Activated CD4-positive, CD25-positive, alpha-beta regulatory T cell treated with anti-CD3 and anti-CD28 coated beads, Interleukin-2, amount 50 U/mL, for 72 hours (primary cell): ENCODE measurements at regions not wholly inside any gene's neighbourhood (a gene's known extent, or its start where the extent isn't known, plus 50 kb on each side); places are given as distances from the start of the nearest gene placed in this dataset.

ENCODE experiments used
- DNase-seq: peaks from one replicate; pipeline ENCODE4 v3.0.0; 2021

DNA sequence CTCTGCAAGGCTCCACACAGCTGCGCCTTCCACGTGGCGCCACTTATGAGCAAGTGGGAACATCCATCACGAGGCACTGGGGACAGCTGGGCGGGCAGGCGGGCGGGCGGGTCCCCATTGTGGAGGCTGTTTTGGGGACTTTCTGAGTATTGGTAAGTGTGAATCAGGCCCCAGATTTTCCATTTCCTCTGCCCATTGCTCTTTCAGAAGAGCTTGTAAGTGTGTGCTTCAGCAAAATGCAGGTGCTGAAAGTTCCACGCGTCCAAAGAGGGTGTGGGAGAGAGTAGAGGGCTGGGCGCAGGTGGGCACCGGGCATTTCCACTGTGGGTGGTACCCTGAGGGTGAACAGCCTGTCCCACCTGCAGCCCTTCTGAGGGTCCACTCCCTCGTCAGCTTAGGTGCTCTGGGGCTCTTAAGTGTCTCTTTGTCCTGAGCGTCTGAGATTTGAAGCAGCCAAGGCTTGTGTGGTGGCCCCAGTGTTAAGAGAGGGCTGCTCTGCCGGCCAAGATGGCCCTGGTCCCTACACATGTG is 177.1 kb downstream of the RPLP1 start:
- DNase-seq: no peak

DNA sequence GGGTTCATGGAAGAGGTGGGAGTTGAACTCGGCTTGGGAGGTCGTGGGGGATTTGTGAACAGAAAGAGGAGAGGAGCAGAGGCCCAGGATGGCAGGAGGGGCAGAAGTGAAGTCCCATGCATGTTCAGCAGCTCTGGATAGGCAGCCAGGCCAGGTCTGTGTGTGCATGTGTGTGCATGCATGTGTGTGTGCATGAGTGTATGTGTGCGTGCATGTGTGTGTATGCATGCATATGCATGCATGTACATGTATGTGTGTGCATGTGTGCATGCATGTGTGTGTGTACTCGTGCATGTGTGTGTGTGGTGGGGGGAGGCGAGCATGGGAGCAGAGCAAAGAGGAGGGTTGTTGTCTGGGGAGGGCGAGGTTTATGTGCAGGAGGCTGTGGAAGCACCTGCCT is 178.4 kb downstream of the RPLP1 start:
- DNase-seq: no peak

DNA sequence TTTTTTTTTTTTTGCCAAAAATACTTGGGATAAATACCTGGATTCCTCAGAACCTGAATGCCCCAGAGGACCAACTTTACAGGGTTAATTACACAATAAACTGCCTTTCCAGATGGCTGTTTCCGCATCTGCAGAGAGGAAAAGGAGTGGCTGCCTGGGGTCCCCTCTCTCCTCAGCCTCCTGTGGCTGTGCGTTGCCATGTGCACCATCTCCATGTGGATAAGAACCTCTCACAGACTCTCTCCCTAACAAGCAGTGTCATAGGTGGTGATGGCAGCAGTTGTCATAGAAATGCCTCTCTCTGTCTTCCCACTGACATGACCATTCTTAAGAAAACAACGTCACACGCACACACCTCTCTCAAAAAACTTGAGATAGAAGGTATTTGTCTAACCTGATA is 179.4 kb downstream of the RPLP1 start:
- DNase-seq: no peak

DNA sequence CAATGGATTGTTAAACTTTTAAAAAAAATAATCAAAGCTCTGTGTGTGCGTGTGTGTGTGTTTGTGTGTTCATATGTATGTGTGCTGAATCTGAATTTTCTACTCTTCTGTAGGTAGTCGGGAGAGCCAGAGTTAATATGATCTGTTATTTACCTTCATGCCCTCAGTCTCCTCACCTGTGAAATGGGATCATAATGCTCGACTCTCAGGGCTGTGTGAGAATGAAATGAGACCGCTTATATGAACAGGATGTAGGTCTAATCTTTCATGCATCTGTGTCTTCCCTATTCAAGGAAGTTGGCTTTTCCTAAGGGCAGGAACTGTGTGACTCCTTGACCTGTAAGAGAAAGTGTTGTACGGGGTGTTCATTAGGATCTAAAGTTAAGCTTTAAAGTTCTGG is 182.2 kb downstream of the RPLP1 start:
- DNase-seq: no peak

DNA sequence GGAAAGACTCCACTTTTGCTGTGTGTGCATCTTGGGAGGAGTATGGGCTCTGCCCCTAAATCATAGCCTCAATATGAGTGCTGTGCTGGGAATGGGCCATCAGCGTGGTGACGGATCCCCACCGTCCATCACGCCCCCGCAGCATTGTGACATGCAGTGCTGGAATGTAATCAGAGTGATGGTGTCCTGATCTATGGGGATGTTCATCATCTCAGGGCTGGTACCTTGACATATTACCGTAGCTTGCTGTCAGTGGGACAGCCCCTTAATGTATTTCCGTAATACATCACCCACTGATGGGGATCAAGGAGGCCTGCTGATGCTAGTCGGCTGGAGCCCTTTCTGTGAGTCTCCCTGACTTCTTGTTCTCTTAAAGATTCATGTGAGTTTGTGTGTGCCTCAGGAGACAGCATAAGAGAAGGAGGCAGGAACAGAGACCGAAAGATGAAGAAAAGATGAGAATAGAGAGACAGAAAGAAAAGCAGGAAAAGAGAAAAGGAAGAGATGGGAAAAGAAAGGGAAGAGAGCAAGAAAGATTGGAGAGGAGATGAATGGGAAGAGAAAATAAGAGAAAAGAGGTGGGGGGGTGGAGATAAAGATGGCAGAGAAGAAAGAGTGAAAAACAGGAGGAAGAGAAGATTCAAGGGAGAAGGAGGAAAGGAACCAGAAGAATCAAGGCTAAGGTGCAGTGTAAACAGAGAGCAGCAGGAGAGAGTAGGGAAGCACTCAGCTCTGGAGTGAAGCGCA is 183.7 kb downstream of the RPLP1 start:
- DNase-seq: no peak

DNA sequence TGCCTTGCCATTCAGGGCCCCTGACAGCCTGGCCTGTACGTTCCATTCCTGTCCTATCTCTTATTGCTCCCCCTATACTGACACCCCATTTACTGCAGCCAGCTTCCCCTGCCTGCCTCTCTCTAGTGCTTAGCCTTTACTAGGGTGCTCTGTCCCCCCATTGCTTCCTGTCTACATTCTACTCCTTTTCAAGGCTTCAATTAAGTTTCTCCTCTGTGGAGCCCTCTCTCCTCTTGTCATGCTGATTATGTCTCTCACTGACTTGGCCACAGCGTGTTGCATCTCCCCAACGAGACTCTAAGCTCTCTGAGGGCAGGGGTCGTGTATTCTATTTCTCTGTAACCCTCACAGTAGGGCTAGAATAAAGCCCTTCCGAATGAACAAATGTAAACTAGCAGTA is 185.2 kb downstream of the RPLP1 start:
- DNase-seq: no peak

DNA sequence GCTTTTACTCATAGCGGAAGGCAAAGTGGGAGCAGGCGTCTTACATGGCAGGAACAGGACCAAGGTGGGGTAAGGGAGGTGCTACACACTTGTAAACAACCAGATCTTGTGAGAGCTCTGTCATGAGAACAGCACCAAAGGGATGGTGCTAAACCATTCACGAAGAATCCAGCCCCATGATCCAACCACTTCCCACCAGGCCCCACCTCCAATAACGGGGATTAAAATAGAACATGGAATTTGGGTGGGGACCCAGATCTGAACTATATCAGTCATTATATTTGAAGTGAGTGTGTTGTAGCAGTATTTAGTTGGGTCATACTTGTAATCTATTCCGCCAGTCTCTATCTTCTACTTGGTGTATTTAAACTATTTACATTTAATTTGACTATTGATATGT is 190.9 kb downstream of the RPLP1 start:
- no peak for DNase-seq

DNA sequence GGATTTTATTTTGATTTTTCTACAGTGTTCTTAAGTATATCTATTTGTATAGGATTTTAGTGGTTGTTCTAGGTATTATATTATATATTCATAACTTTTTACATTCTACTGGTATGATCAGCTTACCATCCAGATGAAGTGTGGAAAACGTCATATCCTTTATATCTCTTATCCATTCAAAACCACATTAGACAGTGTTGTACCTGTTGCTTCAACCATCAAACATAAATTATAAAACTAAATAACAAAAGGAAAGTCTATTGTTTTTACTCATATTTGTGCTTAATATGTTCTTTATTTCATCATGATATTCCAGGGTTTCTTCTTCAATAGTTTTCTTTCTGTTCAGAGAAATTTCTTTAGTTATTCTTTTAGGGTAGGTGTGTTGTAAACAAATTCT is 191.4 kb downstream of the RPLP1 start:
- DNase-seq: no peak

DNA sequence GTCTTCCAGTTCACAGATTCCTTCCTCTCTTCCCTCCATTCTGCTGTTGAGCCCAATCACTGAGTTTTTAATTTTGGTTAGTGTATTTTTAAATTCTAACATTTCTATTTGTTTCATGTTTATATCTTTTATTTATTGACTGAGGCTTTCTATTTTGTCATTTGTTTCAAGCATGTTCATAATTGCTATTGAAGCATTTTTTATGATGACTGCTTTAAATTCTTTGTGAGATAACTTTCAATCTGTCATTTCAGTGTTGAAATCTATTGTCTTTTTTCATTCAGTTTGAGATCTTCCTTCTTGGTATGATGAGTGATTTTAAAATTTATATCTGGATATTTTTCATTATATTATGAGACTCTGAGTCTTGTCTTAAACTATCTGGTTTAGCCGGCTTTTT is 192.3 kb downstream of the RPLP1 start:
- no peak for DNase-seq

DNA sequence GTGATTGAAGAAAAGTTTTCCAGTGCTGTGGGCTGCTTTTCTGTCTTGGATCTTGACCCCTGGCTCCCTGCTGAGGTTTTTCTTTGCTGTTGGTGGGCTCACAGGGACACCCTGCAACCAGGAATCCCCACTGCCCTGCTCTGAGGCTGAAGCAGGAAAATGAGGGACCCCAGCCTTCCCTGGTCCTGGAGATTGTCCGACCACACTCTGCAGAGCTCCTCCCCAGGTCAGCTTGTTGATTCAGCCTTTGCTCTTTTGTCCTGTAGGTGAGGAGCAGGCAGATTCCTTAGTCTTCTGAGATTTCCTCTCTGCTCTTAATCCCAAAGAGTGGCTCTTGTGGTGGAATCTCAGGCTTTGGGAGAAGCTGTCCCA is 194.5 kb downstream of the RPLP1 start:
- DNase-seq: no peak

DNA sequence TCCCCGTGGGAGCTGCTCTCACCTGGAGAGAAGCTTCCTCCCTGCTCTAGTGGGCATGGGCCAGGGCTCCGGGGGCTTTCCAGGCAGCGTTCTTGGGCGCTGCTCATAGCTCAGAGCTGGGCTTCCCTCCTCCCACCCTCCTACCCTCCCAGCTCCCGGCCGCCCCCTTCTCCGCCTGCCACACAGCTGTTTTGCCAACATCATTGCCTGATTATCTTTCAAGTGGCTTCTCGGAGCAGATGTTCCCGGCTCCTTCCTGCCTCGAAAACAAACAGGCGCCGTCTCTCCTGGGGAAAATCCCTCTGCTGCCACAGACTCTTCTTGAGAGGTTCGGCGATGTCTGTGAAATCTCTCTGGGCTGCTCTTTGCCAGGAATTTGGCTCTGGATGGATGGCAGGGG is 195.6 kb downstream of the RPLP1 start:
- no peak for DNase-seq

DNA sequence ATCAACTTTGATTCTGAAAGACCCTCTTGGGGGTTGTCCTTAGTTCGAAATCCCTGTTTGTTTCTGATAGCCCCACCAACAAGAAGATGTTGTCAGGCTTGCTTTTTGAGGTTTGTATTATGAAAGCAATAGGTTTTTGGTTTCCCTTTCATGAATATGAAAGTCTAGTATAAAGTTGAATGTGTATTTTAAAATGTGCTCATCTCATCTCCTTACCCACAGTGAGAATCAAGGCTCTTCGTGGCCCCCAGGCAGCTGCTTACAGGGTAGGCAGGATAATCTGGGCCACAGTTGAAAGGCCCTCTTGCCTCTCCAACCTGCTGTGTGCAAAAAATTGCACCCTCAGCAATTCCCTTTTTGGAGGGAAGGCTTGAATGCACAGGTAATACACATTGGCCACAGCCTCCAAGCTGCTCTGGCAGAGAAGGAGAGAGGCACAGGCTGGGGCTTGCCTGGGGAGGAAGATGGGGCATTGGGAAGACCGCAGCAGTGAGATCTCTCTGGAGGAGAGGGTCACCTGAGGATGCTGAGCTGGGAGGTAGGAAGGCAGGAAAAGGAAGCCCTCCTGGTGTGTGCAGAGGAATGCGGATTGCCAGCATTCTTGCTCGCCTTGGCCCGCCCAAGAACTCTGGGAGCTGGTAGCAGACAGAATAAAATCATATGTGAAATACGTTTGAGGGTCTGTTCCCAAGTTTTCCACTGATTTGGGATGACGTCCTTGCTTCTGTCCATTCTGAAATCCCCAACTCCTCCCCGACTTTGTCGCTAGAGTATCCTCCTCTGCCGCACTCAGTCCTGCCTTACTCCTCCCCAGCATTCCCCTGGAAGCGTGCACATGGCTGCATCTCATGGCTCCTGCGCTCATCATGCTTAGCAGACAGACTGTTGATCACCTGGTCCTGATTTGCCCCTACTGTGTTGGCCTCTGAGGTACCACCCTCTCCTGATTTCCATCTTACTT is 196.4 kb downstream of the RPLP1 start:
- DNase-seq: no peak

DNA sequence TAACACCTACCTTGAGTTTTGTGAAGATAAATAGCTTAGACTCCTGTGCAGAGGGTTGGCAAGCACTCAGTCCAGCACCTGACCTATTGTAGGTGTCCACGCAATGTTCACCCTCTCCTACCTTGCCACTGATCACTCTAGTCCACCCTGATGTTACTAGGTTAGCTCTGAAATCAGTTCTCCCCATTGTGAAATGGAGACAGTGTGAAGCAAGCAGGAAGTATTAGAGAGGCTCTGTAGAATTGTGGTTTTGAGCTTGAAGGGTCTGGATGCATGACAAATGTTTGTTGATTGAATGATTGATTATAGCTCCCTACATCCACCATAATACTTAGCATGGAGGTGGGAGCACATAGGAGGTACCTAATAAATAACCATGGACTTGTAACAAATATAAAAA is 199.7 kb downstream of the RPLP1 start:
- DNase-seq: no peak

DNA sequence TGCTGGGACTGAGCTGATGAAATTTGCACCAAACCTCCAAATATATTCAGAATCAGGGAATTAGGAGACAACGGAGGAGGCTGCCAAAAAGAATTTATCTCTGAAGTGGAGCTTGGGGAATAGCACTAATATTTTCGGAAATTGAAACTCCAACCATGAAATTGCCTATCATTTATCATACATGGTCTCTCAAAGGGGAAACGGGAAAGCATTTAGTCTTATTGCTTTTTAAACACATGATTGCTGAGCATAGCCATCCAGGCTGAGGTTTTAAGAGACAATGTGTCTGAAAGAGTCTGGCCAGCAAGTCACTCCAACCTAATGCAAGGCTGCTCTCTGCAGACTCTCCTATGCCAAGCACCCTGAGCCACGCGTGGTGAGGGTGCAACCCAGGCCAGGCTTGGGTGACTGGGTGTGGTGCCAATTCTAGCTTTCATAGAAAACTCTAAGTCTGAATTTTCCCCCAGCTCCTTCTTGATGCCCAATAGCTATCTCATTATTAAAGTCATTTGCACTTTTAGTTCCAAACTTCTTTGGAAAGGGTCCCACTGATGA is 200.2 kb downstream of the RPLP1 start:
- no peak for DNase-seq

DNA sequence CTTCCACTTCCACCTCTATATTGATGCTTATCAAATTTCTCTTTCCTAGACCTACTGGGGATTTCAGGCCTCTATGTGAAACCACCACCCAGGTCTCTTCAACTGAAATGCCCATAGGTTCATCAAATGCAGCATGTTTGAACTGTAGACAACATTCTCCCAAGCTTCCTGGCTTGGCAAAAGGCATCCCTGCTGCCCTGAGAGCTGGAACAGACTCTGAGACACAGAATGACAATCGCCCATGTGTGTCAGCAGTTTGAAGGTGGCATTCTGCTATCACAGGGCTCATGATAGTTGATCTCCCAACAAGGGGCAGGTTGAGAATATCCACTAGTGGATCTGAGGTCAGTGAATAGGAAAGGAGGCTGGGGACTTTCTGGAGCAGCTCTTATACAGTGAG is 200.7 kb downstream of the RPLP1 start:
- DNase-seq: no peak

DNA sequence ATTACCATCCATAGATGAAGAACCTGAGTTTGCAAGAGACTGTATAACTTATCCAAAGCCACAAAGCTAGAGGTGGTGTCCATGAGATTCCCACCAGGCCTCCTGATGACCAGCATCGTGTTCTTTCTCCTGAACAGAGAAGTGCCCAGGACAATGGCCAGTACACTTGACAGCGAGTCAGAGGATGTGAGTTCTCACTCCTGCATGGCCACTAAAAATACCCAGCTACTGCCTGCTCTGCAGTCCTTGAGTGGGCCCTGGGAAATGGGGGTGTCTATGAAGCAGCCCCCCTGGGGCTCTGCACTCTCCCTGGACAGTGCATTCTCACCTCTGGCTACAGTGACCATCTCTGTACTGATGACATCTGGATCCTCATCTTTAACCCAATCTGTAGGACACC is 201.2 kb downstream of the RPLP1 start:
- no peak for DNase-seq

DNA sequence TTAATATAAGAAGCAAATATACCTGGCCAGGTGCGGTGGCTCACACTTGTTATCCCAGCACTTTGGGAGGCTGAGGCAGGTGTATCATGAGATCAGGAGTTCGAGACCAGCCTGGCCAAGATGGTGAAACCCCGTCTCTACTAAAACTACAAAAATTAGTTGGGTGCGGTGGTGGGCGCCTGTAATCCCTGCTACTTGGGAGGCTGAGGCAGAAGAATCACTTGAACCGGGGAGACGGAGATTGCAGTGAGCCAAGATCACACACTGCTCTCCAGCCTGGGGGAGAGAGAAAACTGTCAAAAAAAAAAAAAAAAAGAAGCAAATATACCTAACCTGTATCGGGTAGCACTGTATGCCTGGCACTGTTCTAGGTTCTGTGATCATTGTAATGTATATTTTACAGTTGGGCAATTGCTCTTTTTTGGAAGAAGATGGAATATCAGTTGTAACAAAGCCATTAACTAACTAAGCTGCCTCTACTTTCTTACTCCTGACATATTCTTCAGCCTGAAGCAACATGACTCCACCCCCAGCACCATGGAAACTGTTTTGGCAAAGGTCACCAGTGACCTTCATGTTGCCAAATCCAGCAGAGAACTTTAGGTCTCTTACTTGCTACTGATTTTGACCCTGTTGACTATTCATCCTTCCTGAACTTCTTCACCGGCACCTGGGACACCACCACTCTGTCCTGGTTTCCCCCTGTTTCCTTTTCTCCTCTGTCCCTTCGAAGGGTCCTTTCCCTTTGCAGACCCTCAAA is 203.8 kb downstream of the RPLP1 start:
- no peak for DNase-seq

DNA sequence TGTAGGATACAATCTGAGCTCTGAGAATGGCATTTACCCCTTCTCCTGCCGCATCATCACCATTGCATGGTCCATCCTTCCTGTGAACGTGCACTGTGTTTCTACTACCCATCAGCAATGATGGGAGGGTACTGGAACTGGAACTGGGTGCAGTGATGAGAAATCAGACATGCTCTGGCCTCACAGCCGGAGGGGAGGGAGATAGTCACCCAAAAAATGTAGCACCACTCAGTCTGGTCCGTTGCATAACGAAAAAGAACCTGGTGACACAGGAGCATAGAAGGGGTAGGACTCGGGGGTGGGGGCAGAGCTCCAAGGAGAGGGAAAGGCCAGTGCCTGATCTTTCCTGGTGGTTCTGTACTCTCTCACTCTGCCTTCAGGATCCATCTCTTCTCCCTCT is 205.0 kb downstream of the RPLP1 start:
- DNase-seq: no peak

DNA sequence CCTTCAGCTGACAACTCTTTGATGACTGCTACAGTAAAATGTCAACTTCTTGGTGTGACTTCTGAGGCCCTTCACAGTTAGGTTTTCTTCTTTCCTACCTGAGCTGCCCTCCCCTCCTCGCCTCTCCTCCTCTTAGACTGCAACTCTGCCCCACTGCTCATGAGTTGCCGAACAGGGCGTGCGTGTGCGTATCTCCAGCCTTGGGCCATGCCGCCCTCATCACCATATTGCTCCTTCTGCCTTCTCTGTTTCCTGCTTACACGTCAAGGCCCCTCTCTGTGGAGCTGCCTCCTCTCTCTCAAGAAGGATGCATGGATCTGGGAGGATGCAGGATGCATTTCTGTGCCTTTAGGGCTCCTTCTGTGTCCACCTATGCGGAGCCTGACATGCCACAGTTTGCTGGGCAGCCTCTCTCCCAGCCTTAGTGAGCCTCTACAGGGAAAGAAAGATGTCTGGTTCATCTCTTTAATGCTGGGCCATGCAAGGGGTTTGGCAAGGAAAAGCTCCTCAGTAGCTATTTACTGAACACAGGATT is 205.9 kb downstream of the RPLP1 start:
- no peak for DNase-seq

DNA sequence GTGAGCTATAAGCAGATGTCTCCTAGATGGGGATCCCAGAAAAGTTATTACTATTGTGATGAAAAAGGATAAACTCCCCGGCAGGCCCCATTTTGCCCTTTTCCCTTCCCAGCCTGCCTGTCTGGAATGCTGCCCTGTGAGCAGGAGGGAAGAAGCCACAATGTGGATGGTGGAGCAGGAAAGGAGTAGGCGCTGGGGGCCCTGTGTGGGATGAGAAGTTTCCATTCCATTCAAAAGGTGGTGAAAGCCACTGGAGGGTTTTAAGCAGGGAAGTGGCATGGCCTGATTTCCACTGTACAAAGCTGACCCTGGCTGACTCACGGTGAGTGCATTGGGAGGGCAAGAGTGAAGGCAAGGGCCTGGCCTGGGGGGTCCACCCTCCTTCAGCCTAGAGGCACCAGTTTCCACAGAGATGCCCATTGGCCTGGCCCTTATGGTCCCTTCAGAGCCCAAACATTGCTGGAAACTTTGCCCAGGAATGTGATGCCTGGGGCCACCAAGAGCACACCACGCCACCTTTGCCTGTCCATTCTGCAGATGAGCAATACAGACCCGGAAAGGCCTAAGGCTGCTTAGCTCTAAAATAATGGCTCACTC is 206.9 kb downstream of the RPLP1 start:
- no peak for DNase-seq

DNA sequence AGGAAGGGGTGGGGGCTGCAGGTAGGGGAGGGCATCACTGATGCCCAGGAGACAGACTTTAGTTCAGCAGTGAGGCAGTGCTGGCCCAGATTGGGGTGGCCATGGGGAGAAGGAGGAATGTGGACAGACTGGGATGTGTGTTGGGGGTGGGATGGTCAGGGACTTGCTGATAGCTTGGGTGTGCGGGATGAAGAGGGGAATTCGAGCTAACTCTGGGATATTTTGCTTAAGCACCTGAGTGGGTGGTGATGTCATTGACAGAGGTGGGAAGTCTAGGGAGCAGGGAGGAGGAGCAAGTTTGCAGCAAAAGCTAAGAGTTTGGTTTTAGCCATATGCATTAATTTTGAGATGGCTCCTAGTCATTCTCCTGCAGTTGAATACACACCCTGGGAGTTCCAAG is 207.5 kb downstream of the RPLP1 start:
- DNase-seq: no peak

DNA sequence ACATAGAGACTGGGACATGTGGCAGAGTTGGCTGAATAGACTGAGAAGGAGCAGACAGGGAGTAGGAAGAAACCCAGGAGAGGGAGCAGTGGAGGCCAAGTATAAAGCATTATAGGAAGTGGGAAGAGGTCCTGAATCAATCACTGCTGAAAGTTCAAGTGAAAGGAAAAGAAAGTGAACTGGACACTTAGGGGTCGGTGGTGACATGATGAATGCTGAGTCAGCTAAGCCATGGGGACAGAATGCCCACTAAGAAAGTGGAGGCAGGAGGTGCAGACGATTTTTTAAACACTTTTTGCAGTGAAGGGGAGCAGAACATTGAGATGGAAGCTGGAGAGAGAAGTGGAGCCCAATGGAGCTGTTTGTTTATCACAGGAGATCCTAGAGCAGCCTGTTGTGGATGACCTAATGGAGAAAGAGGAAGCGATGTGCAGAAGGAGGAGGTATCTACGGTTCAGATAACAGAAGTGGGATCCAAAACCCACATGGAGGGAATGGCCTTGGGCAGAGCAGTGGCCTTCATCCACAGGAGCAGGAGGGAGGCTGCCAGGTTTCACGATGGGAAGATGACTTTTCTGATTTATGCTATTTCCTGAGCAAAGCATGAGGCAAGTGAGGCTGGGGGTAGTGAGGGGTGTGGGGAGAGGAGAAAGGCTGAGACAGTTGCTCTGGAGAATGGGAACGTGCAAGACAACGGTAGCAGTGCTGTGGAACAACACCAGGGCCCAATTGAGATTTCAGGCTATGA is 208.2 kb downstream of the RPLP1 start:
- DNase-seq: no peak
